Stimulated activated CD8-positive, alpha-beta memory T cell treated with anti-CD3 and anti-CD28 coated beads, Interleukin-12 subunit alpha, Interleukin-12 subunit beta, amount 100 ng/mL, for 1 hour (primary cell): ENCODE measurements at regions not wholly inside any gene's neighbourhood (a gene's known extent, or its start where the extent isn't known, plus 50 kb on each side); places are given as distances from the start of the nearest gene placed in this dataset.
"Not testable (repeated sequence)": the region's sequence is repeated elsewhere in the genome, so short reads cannot be mapped to it uniquely, and the experiment has no call there.

Experiments
- DNase-seq: peaks from one replicate; pipeline ENCODE4 v3.0.0-alpha.2; 2020; ENCODE audit warnings: low read depth

DNA sequence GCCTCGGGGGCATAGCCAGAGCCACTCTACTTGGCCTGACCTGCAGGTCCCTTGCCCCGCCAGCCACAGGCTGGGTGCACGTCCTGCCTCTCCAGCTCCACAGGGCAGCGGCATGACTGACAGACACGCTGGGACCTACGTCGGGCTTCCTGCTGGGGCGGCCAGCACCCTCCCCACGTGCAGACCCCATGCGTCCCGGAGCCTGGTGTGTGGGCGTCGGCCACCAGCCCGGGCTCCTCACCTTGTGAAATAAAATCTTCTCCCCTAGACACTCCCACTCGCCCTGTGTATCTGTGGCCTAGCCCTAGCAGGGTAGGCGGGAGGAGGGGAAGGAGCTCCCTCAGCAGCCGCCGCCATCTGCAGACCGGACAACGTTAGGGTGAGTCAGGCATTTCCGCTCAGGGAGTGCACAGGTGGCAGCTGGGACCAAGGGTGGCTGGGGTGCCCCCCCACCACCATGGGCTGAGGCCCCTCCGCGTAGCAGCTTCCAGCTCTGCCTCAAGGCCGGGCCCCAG, 119.5 kb downstream of the IGLL1 start:
- DNase-seq, result not testable (repeated sequence)

DNA sequence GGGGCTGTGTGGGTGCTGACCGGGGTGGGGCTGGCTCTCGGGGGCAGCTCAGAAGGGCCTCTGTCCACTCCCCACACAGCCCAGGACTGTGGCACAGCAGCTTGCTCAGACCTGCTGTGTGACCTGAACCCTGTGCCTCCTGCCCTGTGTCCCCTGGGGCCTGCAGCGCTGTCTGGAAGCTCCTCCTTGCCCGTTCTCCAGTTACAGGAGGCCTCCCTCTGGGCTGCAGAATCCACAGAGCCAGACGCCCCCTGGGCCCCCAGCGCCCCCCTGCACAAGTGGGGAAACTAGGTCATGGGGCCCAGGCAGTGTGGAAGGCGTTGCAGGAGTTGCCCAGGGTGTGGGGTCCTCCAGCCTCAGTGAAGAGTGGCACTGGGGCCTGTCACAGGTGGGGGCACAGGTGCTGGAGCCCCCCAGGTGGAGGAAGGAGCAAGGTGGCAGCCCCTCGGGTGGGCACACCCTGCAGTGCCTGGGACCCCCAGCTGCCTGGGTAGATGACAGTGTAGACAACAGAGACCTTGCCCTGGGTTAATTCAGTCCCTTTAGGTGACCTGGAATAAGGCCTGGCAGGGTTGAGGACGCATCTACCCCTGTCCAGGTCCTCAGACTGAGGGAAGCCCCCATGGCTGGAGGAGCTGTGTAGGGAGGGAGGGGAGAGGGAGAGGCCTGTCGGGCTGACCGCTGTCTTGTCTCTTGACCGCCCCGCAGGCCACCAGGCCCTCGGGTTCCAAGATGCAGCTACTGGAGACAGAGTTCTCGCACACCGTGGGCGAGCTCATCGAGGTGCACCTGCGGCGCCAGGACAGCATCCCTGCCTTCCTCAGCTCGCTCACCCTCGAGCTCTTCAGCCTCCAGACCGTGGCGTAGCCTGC, 120.2 kb downstream of the IGLL1 start:
- DNase-seq, result not testable (repeated sequence)

DNA sequence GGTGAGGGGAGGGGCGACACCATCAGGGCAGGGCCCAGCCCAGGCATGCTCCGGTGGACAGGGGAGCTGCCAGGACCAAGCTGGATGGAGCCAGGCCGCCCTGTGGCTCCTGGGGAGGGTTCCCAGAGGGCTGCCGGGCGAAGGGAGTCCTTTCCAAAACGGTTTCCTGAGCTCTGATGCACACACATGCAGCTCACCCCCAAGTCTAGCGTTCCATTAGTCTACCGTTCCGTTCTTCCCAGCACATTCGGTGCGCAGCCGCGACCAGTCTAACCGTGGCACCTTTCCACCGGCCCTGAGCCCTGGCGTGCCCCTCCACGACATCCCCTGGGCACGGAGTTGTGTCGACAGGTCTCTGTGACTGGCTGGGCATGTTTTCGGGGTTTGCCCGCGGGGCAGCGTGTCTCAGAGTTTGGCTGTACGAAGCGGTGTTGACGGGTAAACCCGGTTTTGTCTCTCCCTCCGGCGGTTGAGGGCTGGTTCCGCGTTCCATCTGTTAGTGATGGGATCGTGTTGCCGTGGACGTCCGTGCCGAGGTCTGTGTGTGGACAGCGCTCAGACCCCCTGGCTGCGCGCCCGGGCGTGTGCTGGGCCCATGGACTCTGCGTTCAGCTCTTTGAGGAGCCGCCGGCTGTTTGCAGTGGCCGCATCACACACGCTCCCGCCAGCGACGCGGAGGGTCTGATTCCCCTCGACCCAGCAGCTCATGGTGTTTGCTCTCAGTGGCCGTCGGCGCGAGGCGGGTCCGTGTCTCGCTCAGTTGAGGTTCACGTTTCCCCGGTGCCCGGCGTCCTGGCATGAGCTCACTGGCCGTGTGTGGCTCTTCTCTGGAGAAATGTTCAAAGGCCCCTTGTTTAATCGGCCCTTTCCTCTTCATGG, 121.2 kb downstream of the IGLL1 start:
- DNase-seq, result no peak

DNA sequence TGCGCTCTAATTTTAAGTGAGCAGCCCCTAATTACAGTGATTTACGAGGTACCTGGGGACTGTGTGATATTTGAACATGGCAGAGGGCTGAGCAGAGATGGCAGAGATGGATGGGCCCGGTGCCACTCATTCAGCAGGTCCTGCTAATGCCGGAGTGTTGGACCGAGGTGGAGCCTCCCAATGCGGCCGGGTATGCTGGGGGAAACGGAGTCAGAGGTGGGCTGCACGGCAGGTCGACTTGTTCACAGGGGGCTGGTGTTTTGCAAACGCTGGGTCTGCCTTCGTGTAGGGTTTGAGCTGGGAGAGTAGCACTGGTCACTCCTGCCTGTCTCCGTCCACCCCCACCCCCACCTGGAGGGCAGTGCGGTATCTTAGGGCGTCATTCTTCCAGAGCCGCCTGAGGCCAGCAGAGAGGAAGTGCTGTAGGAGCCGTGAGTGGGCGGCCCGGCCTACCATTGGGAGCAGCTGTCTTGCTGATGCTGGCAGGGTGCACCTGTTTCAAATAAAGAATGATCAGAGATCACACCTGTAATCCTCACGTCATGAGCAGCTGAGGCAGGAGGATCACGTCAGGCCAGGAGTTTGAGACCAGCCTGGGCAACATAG, 122.6 kb downstream of the IGLL1 start:
- no peak for DNase-seq

DNA sequence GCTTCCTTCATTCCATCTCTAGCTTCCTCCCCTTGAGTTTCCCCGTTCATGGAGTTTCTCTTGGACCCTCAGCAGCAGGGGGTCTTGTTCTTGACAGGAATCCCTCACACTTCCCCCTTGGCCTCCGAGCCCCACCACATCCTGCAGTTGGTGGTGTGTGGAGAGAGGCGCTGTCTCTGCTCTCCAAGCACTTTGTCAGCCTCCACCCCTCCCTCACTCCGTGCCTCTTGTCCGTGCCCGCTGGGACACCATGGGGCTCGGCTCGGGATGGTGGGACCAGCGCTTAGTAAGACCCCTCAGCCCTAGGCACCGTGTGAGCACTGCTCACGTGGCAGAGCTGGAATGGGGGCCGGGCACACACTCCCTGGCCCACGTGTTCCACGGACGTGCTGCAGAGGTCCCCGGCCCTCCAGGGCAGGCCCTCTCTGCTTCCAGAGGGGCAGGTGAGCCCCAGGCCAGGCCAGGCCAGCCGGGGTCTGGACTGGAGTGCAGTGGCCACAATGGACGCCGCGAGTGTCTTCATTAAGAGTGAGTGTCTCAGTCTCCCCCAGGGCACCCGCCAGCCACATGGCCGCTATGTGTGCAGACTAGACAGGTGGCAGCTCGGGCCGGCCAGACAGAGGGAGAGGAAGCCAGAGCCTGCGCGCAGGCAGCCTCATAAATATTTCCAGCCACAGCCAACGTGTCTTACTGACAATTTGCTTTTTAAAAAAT, 123.3 kb downstream of the IGLL1 start:
- not testable (repeated sequence) for DNase-seq

DNA sequence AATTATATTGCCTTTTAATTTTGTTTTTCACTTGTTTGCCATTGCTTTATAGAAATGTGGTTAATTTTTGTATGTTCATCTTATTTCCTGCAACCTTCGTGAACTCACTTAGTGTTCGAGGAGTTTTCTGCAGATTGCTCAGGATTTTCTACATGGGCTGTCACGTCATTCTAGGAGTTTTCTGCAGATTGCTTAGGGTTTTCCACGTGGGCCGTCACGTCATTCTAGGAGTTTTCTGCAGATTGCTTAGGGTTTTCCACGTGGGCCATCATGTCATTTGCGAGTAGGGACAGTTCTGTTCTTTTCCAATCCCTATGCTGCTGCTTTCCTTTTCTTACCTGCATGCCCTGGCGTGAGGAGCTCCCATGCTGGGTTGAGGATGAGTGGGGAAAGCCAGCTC, 125.7 kb downstream of the IGLL1 start:
- not testable (repeated sequence) for DNase-seq

DNA sequence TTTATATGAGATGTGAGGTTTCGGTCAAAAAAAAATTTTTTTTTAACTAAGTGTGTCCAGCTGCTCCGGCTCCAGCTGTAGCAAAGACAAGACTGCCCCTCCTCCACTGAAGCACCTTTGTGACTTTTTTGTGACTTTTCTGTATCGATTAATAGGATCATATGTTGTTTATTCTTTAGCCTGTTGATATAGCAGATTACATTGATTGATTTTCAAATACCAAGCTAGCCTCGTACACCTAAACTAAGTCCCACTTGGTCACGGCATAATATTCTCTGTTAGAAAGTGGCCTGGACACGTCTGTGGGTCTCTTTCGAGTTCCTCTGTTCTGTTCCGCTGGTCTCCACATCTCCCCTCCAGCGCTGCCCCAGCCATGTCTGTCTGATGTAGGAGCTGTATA, 126.8 kb downstream of the IGLL1 start:
- no peak for DNase-seq

DNA sequence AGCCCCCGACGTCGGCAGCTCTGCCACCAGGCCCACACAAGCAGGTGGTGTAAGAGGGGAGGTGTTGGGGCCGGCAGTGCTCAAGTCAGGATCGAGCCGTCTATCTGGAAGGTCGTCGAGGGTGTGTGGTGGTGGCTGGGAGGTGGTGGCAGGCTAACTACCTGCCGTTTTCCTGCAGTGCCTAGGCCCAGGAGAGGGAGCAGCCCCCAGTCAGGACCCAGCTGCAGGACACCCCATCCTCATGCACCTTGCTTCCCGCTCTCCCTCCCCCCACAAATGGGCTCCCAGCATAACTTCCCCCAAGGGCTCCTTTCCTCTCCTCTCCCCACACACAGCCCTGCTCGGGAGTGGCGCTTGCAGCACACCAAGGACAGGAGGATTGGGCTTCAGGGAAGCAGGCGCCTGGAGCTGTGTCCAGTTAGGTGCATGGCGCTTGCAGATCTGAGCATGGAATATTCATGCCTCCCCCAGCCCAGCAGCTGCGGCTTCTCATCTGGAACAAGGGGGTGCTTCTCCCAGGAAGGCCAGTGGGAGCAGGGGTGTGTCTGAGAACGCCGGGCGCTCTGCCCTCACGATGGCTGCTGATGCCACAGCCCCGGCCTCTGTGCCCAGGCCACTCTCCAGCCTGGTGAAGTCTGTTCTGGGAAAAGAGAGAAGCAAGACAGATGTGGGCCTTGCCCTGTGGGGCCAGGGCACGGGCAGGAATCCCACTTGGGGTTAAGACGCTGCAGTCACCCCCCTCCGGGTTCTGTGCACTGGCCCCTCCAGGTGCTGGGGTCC, 127.7 kb downstream of the IGLL1 start:
- DNase-seq, result no peak

DNA sequence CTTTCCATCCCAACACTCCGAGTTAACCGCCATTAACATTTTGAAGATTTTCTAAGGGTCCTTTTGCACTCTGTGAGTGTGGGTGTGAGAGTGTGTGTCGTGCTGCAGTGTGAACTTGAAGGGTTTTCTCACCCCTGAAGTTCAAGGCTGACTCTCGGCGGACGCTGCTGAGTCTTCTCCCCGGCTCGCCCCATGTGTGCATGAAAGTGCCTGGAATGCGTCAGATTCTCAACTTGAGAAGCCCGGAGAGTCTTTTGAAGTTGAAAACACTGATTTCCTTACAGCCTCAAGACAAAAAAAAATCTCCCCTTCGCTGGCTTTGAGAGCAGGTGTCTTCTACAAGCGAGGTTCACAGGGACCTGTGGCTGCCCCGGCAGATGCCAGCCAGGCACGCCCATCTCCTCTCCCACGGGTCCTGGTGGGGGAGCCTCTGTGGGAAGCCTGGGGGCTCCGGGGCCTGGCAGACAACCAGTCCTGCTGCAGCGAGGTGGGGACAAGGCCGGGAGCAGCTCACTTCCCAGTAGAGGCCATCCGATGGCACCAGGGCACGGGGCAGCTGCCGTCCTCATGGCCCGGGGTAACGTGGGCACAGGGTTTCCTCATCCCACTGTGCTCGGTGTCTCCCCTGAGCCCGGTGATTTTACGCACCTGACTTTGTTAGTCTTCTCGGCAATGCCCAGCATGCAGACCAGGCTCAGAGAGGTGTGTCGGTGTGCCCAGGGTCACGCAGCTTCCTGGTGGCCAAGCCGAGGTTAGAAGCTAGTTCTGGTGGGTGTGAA, 128.4 kb downstream of the IGLL1 start:
- not testable (repeated sequence) for DNase-seq

DNA sequence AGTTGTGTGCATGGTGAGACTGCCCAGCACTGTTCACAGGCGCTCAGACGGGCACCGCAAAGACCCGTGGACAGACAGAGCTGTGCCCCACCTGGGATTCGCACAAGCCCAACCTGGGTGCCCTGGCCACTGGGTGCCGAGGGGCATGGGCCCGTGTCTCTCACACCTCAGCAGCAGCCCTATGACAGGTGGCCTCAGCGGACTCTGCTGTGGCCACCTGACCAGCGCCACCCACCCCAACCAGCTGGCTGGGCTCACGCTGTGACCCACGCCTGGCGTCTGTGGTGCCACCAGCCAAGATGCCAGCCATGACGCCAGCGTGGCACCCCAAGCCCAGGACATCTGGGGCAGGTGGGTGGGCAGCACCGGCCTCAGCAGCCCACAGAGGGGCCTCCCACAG, 129.3 kb downstream of the IGLL1 start:
- DNase-seq, result not testable (repeated sequence)

DNA sequence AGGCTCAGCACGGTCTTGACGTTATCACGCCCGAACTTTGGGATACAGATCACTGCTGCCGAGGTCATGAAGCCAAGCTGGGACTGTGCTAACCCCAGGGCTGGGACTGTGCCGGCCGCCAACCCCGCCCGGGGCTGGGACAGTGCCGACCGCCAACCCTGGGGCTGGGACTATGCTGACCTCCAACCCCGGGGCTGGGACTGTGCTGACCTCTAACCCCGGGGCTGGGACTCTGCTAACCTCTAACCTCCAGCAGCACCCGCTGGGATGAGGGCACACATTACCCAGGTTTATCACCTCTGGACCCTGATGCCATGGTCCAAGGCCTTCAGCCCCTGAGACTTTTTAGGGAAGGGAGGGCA, 129.7 kb downstream of the IGLL1 start:
- DNase-seq, result no peak

DNA sequence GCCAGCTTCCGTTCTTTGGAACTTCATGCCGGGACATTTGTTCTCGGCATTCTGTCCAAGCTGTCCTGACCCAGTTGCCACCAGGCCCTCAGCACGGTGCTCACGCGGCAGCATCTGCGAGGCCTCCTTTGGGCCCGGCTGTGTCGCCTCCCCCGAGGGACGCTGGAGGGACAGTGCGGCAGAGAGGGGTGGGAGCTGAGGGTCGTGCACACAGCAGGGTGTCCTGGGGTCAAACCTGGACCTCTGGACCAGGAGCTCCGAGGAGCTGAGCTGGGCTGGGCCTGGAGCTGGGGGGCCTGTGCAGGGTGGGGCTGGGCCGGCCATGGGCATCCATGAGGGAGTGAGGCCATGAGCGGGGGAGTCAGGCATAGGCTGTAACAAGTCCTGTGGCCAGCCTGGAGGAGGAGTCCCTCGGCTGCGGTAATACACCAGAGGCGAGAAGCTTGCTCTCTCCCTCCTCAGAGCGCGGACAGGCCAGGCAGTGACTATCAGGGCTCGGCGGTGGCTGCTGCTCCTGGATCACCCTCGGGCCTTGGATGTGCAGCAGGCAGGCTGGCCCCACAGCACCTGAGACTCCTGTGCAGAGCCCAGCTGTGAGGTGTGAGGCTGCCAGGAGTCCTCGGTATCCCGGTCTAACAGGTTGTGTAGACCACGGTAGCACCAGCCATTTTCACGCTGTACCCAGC, 130.2 kb downstream of the IGLL1 start:
- not testable (repeated sequence) for DNase-seq

DNA sequence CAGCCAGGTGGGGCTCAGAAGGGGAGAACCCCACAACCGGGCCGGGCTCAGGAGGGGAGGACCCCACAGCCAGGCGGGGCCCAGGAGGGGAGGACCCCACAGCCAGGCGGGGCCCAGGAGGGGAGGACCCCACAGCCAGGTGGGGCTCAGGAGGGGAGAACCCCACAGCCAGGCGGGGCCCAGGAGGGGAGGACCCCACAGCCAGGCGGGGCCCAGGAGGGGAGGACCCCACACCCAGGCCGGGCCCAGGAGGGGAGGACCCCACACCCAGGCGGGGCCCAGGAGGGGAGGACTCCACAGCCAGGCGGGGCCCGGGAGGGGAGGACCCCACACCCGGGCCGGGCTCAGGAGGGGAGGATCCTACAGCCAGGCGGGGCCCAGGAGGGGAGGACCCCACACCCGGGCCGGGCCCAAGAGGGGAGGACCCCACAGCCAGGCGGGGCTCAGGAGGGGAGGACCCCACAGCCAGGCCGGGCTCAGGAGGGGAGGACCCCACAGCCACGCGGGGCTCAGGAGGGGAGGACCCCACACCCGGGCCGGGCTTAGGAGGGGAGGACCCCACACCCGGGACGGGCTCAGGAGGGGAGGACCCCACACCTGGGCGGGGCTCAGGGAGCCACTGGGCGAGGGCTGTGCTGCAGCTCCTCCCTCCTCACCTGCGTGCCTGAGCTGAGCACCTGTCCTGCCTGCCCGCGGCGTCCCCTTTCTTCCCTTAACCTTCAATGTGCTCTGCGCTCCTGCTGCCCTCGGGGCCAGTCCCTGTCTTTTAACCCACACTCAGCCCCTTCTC, 131.4 kb downstream of the IGLL1 start:
- not testable (repeated sequence) for DNase-seq

DNA sequence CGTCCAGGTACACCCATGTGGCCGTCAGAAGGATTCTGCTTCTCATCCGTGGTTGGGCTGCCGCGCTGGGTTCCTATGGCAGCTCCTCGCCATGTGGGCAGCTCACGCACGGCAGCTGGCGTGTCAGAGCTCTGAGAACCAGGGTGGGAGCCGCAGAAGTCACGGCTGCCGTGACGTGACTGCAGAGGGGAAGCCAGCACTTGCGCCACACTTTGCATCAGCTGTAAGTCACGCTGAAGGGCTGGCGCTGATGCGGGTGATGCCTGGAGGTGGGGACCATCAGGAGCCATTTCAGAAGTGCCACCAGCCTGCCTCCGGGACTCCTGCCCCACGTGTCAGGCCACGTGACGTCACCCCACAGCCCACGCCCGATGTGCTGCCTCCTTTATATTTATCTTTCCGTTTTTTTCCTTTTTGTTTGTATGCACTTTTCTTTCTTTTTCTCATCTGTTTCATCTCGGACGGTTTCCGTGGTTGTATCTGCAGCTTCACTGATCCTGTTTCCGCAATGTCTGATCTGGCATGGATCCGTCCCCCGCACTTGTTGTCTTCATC, 133.2 kb downstream of the IGLL1 start:
- no peak for DNase-seq

DNA sequence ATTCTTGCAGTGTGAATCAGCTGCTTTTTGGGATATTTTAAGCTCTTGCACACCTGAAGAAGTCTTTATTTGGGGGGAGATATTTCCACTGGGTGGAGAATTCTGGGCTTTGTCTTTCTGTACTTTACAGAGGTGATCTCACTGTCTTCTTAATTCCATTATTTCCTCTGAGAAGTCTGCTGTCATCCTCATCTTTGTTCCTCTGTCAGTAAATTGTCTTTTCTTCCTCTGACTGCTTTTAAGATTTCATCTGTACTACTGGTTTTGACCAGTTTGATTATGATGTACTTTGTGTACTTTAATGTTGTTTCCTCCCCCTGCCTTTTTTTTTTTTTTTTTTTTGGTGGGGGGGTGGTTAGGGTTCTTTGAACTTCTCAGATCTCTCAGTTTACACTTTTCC, 133.9 kb downstream of the IGLL1 start:
- DNase-seq, result not testable (repeated sequence)

DNA sequence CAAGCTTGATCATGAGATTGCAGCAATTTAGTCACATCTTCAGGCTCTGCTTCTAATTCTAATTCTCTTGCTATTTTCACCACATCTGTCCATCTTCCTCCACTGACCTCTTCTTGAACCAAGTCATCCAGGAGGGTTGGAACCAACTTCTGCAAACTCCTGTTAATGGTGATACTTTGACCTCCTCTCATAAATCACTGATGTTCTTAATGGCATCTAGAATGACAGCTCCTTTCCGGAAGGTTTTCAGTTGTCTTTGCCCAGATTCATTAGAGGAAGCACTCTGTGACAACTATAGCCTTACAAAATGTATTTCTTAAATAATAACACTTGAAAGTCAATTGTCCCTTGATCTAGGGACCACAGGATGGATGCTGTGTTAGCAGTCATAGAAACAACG, 136.2 kb downstream of the IGLL1 start:
- DNase-seq, result not testable (repeated sequence)

DNA sequence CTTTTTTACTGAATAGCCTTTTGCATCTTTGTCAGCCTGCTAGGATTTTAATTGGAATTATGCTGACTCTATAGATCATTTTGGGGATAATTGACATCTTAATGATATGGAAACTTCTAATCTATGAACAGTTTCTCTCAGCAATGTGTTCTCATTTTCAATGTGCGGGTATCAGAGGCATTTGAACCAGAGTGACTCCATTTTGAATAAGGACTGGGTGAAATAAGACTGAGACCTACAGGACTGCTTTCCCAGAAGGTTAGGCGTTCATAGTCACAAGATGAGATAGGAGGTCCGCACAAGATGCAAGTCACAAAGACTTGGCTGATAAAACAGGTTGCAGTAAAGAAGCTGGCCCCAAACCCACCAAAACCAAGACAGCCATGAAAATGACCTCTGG, 140.5 kb downstream of the IGLL1 start:
- DNase-seq, result not testable (repeated sequence)

DNA sequence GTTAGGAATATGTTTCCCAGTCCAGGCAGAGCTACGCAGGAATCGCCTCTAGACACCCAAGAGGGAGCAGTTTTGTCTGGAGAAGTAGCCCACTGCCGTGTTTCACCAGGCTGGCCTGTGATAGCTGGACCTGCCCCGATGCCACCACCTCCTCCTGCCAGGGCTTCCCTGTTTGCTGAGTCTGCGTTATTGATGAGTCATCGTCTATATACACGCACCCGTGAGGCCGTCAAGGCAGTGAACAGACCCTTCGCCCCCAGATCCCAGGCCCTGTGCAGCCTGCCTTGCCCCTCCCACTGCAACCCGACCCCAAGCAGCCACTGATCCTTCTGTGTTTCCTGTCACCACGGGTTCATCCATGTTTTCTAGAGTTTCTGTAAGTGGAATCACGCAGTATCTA, 141.9 kb downstream of the IGLL1 start:
- no peak for DNase-seq
